ENCODE measurements at regions not wholly inside any gene's neighbourhood (a gene's known extent, or its start where the extent isn't known, plus 50 kb on each side); places are given as distances from the start of the nearest gene placed in this dataset.

- no peak overlapping the region for H3K18ac ChIP-seq (ENCODE audit: low read depth, low read length)
- dilution Hi-C loops (cut with HindIII; ENCODE audit: low sequenced_read_pairs, unreplicated experiment) = no loop called here
- DNase-seq (peak; percentile 87), ATAC-seq (ENCODE audit: low read depth) (peak; percentile 91)
- CTCF ChIA-PET = no interaction called here
- H4K91ac ChIP-seq (ENCODE audit: insufficient read depth, low read depth, low read length) = no peak overlapping the region
- no peak overlapping the region for H3K14ac ChIP-seq (replicated peaks; ENCODE audit: low read depth, low read length)
- no peak overlapping the region for H2BK120ac ChIP-seq (ENCODE audit: low read depth, low read length)
- no peak overlapping the region for H2BK5ac ChIP-seq (ENCODE audit: low read depth, low read length, poor library complexity, severe bottlenecking)
- no peak overlapping the region for H3K4me3 ChIP-seq (ENCODE audit: insufficient read depth, low read depth, low read length)
- no peak overlapping the region for H3K23ac ChIP-seq (ENCODE audit: low read depth, low read length)
- WGBS, 2 experiments (ENCODE audit: extremely low coverage in 2 of 2, insufficient read length in 1 of 2) = 59% methylated on average over 4 of the region's 17 CpGs; no CpG with 5 or more reads in 1 of the 2 experiments
- no peaks in the 10 kb centered on the region for H3K36me3 ChIP-seq (ENCODE audit: control insufficient read depth, insufficient read depth, low read length)
- peaks cover 3% of the 10 kb centered on the region for H3K4me1 ChIP-seq (ENCODE audit: control insufficient read depth, insufficient read depth, low read length)
- H3K27me3 ChIP-seq (ENCODE audit: control insufficient read depth, insufficient read depth, low read length) = peaks cover 2% of the 10 kb centered on the region; the same call in 1 of the 2 replicates
- TF ChIP-seq, protein P1, sequence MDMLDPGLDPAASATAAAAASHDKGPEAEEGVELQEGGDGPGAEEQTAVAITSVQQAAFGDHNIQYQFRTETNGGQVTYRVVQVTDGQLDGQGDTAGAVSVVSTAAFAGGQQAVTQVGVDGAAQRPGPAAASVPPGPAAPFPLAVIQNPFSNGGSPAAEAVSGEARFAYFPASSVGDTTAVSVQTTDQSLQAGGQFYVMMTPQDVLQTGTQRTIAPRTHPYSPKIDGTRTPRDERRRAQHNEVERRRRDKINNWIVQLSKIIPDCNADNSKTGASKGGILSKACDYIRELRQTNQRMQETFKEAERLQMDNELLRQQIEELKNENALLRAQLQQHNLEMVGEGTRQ (IDR thresholded peaks at IDR 0.05; ENCODE audit: low read depth, low read length) = peak; percentile 66
- TF ChIP-seq MAFK (IDR thresholded peaks at IDR 0.05; ENCODE audit: low read depth, low read length) (no peak), RFX5 (IDR thresholded peaks at IDR 0.05; ENCODE audit: low read depth, low read length) (no peak), SMC3 (IDR thresholded peaks at IDR 0.05; ENCODE audit: low read depth, low read length) (no peak), POLR2A (IDR thresholded peaks at IDR 0.05; ENCODE audit: low read depth, low read length) (no peak), FOS (IDR thresholded peaks at IDR 0.05; ENCODE audit: low read depth, low read length) (no peak), BHLHE40 (IDR thresholded peaks at IDR 0.05; ENCODE audit: low read depth, low read length) (peak; percentile 42; the same call in 1 of the 2 replicates), RCOR1 (IDR thresholded peaks at IDR 0.05; ENCODE audit: insufficient replicate concordance, low read length) (no peak)
- H4K5ac ChIP-seq (ENCODE audit: low read depth, low read length) = no peak overlapping the region
- H3K9me3 ChIP-seq (ENCODE audit: control insufficient read depth, insufficient read depth, low read length) = peaks cover 6% of the 10 kb centered on the region; the same call in 1 of the 2 replicates
- H3K27ac ChIP-seq (ENCODE audit: insufficient read depth, low read length) = no peak overlapping the region
- POLR2A ChIA-PET (ENCODE audit: unreplicated experiment) = no interaction called here
- H3K4ac ChIP-seq (ENCODE audit: low read depth, low read length) = no peak overlapping the region
- H2AK5ac ChIP-seq (ENCODE audit: low read depth, low read length) = no peak overlapping the region
- H4K8ac ChIP-seq (ENCODE audit: low read depth in 2 of 2, low read length in 2 of 2) = no peak overlapping the region
- H2AFZ ChIP-seq (replicated peaks; ENCODE audit: low read length, poor library complexity) = peak overlapping the region; percentile 53
- H3K9ac ChIP-seq (ENCODE audit: low read depth, low read length) = no peak overlapping the region
- peaks cover 4% of the 10 kb centered on the region; the same call in 1 of the 2 replicates for H3K9me1 ChIP-seq (ENCODE audit: insufficient read depth, low read length)
- in situ Hi-C loops (cut with MboI; ENCODE audit: low sequenced_read_pairs) = no loop called here
- H4K20me1 ChIP-seq (ENCODE audit: insufficient read depth, low read length) = peaks cover 4% of the 10 kb centered on the region; the same call in 1 of the 2 replicates
- no peak overlapping the region for H3K56ac ChIP-seq (ENCODE audit: extremely low read depth, insufficient read depth, low read length)
- H3K79me1 ChIP-seq (ENCODE audit: low read depth in 1 of 2, low read length in 2 of 2) = no peaks in the 10 kb centered on the region
- H2AK9ac ChIP-seq (replicated peaks; ENCODE audit: low read depth, low read length, poor library complexity) = no peak overlapping the region
- no peak overlapping the region for H2BK20ac ChIP-seq (ENCODE audit: low read depth, low read length)
- H3K4me2 ChIP-seq (ENCODE audit: low read depth, low read length) = 0 out of 2 replicates have a peak overlapping the region, but pooled peaks have one; percentile 1
- intact Hi-C loops (cut with micrococcal nuclease) = no loop called here
- no TSS peak for BruUV-seq (replicated peaks)
- no peak overlapping the region for H2BK15ac ChIP-seq (ENCODE audit: low read depth, low read length)
These were observed 65.1 kb upstream of the KTN1 start for GRCh38 chr14:55514819-55515490.
